ENCODE measurements at regions not wholly inside any gene's neighbourhood (a gene's known extent, or its start where the extent isn't known, plus 50 kb on each side); places are given as distances from the start of the nearest gene placed in this dataset.

DNA sequence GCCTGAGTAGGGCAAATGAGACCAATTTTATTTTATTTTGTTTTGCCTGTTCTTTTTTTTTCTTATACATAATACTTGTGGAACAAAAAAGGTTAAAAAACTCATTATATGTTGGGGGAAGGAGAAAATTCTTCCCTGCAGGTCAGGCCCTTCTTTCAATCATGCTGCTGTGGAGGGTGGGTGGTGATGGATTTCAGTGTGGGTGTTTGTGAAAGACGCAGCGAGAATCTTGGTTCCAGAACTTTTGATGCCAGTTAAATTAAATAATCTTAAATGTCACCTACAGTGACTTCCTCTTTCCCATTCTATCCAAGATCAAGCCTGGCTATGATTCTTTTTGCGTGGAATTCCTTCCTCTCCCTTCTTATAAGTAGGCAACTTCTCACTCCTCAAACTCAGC, 595.8 kb upstream of the EEF2KMT start:
- DNase-seq, result no peak

DNA sequence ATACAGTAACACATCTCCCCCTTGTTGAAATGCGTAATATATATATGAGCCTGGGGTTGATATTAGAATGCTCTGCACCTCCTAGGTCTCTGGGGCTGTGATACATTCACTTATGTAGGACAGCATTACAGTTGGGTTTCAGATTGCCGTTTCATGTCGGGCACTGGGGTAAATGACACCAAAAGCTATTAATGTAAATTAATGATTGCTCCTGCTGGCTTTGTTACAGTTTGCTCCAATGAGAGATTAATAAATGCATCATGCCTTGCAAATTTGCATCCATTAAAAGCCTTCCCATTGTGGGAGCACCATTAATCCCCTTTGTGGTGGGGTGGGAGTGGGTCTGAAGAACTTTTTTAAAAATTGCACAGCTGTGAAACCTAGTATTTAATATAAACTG, 584.4 kb upstream of the EEF2KMT start:
- no peak for DNase-seq

DNA sequence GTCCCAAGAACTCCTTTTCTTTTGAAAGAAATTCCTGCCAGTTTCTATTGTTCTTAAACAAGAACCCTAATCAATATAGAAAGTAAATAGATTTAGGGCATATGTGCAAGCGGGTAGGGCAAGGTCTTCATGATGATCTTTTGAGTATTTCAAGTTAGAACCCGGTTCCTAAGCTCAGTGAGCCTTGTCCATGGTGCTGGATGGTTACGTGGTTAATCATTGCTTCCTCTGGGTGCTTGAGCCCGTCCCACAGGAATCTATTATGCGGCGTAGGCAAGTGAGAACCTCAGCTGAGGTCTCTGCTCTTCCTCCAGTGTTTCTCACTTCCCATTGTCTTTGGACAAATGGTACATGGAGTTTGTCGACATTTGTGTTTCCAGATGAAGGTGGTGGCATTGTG, 580.8 kb upstream of the EEF2KMT start:
- DNase-seq, result no peak

DNA sequence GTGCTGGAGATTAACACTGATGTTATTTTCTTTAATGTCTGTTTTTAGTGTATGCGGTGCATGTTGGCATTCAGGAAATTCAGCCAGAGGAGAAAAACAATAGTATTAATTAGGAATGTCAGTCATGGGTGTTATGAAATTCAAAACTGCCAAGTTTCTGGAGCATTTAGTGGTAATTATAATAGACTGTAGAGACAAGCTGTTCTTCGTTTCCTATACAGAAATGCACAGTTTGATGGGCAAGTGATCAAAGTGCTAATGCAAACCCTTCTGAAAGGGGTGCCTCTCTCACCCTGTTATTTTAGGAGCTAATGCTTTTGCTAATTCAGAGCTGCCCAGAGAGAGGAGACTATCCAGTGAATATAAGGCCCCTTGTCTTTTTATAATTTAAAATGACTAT, 573.8 kb upstream of the EEF2KMT start:
- DNase-seq, result no peak

DNA sequence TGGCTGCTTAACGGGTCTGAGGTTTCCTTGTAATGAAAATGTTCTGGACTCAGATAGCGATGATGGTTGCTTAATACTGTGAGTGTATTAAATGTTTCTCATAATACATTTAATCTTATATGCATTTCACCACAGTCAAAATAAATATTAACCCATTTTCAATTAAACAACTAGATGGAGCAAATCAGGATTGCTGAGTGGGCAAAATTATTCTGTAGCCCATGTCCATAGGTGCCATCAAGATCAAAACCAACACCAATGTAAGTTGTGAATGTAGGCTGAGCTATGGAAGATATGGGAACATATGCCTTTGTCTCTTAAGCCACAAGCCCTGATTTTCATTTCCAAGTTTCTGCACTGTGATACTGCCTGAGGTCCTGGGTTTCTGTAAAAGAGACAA, 572.6 kb upstream of the EEF2KMT start:
- DNase-seq, result no peak

DNA sequence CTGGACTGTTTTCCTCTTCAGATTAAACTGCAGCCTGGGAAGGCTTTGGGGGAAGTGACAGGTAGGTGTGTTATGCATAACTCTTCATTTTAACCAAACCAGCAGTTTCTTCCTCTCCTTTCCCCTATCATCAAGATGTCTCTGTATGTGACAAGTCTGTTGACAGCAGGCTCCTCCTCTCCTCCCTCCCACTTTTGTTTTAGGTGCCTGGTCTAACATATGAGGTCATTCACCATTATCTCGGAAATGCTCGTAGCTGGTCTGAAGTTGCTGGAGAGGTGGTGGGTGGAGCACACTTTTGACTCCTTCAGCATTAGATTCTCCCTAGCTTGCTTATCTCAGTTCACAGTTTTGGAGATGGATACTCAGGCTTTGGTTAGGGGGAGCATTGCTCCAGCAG, 571.0 kb upstream of the EEF2KMT start:
- no peak for DNase-seq

DNA sequence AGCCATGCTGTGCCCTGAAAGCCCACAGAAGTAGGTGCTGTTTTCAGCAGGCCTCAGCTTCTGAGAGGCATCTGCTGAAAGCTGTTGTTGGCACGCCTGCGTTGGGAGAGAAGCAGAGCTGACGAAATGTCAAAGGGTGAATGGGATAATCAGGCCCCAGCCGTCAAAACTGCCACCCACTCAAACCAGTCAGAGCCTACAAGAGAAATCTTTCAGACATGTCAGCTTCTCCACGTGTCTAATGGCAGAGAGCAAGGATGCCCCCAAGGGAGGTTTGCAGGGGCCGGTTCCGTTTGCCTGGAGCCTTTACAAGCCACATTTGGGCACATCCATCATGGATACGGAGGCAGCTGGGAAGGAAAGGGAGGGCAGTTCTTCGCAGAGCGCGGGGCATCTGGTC, 568.2 kb upstream of the EEF2KMT start:
- DNase-seq, result no peak

DNA sequence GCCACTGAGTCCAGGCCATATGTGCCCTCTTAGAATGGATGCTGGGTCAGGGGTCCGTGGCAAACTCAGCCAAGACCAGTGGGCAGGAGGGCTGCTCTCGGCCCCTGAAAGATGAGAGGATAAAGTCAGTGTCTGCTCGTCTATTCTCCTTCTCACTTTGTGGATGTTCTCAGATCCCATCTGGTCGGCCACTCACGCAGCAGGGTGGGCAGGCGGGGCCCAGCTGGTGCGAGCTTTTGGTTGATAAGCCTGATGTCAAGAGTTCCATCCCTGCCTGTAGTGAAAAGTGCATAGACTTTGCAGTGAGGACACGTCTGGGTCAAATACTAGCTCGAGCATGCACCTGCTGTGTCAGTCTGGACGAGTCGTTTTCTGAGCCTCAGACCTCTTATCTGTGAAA, 556.2 kb upstream of the EEF2KMT start:
- no peak for DNase-seq

DNA sequence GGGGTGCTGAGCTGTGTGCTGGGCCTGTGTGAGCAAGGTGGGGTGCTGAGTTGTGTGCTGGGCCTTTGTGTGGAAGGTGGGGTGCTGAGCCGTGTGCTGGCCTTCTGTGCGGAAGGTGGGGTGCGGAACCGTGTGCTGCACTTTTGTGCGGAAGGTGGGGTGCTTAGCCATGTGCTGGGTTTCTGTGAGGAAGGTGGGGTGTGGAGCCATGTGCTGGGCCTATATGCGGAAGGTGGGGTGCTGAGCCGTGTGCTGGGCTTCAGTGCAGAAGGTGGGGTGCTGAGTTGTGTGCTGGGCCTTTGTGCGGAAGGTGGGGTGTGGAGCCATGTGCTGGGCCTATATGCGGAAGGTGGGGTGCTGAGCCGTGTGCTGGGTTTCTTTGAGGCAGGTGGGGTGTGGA, 555.4 kb upstream of the EEF2KMT start:
- DNase-seq, result no peak

DNA sequence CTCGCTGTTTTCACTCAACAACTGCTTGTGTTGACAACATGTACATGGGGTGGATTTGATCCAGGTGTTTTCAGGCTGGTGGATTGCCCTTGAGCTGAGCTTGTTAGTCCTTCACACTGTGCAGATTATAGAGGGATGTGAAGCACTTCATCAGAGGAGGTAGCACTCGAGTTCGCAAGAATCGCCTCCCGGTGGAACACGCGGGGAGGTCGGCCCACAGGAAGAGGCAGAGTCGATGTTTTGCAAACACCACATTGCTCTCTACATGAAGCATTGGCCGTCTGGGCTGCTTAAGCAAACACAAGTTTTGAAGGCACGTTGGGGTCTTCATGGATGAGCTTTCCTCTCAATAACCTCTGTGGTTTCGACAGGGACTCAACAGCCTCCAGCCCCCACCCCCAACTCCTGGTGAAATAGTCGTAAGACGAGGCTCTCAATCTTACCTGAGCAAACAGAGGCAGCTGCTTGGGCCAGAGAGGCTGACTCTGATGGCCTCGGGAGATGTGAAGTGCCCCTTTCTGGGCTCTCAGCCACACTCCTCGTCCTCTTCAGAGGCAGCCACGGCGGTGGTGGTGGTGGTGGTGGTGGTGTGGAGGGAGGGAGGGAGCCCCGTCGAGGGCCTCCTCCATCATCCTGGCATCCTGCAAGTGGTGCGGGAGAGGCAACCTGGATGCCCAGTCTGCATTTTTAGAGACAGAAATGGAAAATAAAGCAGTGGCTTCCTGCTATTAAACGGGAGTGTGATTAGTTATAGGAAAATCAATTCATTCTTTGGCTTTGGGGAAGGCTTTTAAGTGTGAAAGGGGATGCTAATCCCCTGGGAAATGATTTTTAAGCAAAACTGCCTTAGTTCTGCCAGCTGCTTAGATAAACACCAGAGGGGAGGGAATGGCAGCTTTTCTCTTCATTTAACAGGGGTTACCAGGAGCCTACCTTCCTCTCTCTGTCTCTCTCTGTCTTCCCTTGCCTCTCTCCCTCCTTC, 552.5 kb upstream of the EEF2KMT start:
- DNase-seq, result no peak

DNA sequence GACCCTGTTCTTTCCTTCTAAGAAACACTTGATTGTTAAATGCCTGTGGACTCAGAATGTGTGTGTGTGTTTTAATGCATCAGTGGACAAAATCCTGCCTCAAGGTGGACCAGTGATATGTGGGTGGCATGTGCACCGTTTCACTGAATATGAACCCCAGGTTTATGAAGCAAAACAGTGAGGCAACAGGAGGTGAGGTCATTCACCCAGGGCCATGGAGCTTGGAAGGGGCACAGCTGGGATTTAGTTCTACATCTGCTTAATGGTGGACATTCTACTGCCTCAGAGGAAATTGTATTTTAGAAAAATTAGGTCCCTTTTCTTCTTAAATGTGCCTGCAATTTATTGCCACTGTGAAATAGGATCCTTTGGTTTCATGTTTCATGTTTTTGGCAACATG, 549.5 kb upstream of the EEF2KMT start:
- no peak for DNase-seq

DNA sequence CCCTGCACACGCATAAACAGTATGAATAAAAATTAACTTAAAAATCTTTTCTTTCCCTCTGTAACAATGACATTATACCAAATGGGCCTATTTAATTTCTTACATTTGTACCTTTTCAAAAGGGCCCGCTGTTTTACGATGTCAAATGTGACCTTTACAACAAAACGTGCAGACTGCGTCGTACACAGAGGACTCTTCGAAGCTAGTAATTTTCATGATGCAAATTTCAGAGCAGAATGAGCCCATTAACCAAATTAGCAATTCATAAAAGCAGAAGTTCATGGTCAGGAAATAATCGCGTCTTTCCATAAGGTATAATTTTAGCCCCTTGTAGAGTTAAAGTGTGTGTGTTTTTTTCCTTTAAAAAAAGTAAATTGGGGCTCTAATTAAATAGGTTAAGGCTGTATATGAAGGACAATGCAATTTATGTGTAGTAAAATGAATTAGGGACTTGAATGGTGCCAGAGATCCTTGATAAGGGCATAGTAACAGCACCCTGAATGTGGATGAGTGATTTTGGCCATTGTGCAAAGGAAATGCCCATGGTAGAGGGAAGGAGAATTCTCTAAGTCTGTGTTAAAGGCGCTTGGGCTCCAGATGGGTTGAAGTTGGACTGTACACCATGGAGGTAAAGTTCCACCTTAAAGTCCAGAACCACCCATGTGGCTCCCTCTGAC, 546.4 kb upstream of the EEF2KMT start:
- no peak for DNase-seq

DNA sequence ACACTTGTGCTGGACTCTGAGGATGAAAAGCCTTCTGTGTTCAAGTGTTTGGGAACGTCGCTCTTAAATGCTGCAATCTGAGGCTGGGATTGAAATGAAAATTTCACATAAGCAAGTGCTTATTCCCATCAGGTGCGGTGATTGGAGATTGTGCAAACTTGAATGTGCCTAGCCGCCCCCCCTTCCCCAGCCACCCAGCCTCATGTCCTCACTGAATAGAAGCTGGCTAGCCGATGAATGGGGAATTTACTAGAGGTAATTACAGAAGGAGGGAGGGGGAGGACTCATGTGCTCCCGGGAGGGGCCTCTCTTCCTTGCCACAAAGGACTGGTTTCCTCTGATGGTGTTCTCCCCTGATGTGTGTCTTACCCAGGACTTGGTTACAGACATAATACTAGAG, 544.8 kb upstream of the EEF2KMT start:
- no peak for DNase-seq

DNA sequence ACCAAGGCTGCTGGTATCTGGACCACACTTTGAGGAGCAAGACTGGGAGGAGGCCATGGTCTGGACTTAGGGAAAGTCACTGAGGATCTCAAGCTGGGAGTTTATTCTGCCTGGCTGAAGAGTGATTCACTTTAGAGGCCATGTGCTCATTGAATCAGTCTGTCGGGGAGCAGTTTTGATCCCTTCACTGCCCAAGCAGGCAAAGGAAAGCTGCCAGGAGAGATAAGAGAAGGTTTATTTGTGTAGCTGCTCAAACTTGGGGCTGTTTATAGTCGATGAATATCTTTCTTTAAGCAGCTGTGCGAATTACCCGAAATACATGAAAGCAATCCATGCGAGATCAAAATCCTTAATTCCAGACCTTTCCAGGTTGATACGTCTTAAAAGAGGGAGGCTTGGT, 544.4 kb upstream of the EEF2KMT start:
- DNase-seq, result no peak

DNA sequence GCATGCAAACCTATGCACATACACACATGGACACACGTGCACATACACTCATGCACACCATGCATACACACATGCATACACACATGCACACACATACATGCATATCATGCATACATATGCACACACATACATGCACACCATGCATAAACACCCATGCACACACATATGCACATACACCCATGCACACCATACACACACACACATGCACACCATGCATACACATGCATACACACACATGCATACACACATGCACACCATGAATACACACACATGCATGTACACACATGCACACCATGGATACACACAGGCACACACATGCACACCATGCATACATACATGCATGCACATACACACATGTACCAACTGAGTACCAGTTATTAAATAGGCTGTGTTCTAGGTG, 543.3 kb upstream of the EEF2KMT start:
- no peak for DNase-seq

DNA sequence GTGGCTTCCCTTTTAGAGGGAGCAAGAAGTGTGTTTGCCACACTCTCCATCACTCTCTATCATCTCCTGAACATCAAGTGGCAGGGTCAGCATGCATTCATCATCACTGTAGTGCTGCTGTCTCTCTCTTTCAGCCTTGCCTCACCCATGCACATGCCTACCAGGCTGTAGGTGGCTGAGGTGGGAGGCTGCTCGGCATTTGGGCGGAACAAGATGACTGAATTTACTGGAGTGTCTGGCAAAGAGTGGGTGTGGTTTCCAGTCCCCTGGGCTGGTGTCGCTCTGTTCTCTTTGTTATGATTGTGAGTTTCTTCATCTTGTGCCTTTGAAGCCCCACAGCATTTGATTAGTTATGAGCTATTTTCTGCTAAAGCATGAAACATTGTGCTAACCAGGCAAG, 541.9 kb upstream of the EEF2KMT start:
- DNase-seq, result no peak

DNA sequence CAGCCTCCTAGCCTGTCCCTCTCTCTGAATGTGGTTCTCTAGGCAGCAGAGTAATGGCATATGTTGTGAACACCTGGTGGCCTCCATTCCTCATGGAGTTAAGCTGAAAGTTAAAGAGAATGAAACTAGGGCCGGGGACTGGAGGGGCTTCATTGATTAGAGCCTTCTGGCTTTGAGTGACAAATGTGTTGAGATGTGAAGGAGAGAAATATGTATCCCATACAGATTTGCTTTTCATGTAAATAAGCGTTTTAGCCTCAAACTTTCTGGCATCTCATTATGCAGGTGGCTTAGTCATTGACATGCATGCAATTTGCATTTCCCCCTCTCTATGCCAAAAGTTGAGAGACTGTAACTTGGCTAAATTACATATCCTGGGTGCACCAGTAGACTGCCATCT, 537.7 kb upstream of the EEF2KMT start:
- DNase-seq, result no peak

DNA sequence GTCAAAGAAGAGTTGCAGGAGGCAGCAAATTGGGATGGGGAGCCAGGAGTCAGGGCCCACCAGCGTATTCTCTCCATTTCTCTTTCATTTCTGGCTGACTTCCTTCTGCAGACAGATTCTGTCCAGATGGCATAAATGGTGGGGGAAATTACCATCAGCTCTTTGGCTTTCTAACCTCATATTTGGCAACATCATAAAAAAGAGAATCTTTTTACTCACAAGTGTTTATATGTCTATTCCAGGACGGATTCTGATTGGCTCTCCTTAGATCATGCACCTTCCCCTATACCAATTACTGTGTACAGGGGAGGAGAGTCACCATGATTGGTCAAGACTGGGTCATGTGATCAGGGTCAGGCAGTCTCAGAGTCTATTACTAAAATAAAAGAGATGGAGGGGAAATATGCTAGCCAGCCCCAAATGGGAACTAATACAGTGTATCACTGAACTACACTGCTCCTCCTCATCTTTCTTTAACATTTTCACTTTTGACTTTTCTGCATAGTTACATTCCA, 537.1 kb upstream of the EEF2KMT start:
- no peak for DNase-seq

DNA sequence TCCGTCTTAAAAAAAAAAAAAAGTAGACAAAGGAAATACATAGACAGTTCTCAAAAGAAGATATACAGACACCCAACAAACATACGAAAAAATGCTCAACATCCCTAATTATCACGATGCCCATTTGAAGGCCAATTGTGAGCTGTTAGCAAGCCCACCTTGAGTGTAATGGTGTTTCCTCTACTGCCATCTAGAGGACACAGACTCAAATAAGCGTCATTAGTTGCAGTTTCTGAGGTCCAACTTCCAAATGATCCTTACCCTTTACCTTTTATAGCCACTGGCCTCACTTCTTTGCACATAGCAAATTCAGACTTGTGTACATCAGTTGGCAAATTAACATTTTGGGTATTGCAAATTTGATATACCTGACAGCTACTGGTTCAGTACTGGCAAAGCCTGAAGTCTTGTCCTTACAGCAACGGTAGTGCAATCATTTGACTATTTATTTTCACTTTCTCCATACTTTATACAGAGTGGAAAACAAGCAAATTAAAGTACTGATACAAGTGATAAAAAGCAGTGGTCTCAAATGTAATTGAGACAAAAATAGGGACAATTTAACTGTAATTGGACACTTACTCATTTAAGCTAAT, 536.3 kb upstream of the EEF2KMT start:
- DNase-seq, result no peak

DNA sequence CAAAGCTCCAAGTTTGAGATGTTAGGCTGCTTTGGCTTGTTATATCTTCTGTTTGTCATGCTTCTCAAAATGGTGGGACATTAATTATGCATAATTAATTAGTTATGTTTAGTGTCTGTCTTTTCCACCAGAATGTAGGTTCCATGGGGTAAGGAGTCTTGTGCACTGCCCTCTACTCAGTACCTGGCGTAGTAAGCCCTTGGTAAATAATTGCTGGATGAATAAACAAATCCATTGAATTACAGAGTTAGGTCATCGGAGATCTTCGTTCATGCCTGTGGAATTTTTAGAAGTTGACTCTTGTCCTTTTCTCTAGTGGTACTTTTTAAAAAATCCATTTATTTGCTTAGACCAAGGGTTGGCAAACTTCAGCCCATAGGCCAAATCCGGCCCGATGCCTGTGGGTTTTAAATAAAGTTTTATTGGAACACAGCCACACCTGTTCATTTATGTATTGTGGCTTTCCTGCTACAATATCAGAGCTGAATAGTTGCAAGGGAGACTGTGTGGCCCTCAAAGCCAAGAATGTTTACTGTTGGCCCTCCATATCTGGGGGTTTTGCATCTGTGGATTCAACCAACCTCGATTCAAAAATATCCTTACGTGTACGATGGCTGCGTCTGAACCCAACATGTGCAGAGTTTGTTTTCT, 524.8 kb upstream of the EEF2KMT start:
- no peak for DNase-seq

DNA sequence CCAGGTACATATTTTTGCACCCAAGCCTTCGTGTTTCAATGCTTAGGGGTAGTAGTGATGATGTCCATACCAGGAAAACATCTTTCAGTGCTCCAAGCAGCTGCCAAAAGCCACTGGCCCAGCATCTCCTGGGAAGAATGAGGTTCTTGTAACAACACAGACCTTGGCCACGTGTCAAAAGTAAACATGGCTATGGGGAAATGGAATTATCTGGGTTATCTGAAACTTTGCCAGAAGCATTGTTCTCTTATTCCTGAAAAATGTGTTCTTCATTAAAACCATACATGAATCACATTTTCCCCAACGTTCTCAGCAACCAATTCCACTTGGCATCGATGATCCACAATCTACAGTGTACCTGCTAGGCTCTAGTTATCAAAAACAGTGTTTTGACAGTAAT, 524.2 kb upstream of the EEF2KMT start:
- DNase-seq, result no peak

DNA sequence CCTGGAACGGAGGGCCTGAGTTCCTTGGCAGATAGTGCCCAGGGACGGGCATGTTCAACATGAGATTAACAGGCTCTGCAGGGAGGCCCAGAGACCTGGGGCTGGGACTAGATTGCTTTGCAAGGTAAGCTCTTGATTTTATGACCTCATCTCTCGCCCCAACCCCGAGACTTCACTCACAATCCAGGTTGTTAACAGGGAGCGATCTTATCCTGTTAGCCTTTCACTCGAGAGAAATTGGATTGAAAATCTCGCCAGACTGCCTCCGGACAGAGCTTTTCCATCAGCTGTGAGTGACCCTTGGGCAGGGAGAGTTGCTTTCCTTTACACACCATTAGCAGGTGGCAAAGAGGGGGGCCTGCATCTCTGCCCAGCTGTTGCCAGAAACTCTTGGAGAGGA, 521.7 kb upstream of the EEF2KMT start:
- no peak for DNase-seq

DNA sequence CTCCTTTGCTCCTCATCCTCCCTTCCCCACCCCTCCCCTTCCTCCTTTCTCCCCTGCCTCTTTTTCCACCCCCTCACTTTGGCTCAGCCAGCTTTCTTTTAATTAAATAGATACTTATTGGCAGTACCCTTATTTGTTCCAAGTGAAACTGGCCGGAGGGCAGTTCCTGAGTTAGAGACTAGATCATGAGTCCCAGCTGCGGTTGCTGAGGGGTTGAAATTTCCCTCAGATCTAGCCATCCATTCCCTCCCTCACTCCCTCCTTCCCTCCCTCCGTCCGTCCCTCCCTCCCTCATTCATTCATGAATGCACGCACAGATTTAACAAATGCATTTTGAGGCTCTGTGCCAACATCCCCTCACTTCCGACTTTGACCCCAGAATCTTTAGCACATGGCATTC, 519.2 kb upstream of the EEF2KMT start:
- no peak for DNase-seq

Data from activated gamma-delta T cell (primary cell).